Ammon's horn (tissue), 1 donor: ENCODE measurements at regions not wholly inside any gene's neighbourhood (a gene's known extent, or its start where the extent isn't known, plus 50 kb on each side); places are given as distances from the start of the nearest gene placed in this dataset.
"Not testable (repeated sequence)": the region's sequence is repeated elsewhere in the genome, so short reads cannot be mapped to it uniquely, and the experiment has no call there.

Source experiments
- DNase-seq: peaks from one replicate; pipeline ENCODE4 v3.0.0-alpha.2; 2016; ENCODE audit warnings: low spot score

- no peak for DNase-seq
These were observed 349.4 kb upstream of the PAPPA start for GRCh38 chr9:115804206-115804605.

DNA sequence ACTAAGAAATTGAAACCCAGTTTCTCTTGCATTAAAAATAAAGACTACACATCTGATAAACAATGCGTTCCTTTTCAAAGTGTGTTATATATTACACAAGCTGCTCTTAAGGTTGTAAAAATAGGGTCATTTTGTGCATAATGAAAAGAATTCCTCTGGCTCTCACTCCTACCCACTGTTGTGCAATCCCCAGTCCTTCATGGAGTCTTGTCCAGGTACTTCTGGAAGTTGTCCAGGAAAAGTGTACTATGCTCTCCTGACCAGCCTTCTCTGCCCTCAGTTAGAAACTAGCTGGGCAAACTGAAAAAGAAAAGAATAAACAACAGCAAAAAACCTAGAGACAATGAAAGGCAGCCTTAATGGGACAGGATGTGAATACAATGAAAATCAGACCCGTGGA, 345.5 kb upstream of the PAPPA start:
- DNase-seq = no peak

GRCh38 chr9:115808695-115809094, 344.9 kb upstream of the PAPPA start:
- DNase-seq = no peak

DNA sequence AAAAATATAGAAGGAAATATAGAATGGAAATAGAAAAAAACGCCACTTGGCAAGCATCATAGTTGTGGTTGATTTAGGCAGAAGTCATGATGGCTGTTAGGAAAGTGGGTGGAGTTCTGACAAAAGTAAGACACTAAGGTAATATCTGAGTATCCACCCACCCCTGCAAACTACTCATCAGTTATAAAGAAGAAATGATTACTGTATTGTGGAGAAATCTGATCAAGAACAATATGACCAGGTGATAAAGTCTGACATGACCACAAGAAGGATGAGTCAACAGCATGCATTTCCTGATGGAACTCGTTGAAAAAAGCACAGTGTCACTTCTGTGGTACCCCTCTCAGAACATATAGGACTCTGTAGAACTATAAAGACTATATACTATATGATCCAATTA, 343.4 kb upstream of the PAPPA start:
- no peak for DNase-seq

GRCh38 chr9:115814081-115814480, 339.5 kb upstream of the PAPPA start:
- DNase-seq = no peak

GRCh38 chr9:115815786-115816185, 337.8 kb upstream of the PAPPA start:
- DNase-seq = no peak

- not testable (repeated sequence) for DNase-seq
These were observed 334.9 kb upstream of the PAPPA start for GRCh38 chr9:115818651-115819050.

DNA sequence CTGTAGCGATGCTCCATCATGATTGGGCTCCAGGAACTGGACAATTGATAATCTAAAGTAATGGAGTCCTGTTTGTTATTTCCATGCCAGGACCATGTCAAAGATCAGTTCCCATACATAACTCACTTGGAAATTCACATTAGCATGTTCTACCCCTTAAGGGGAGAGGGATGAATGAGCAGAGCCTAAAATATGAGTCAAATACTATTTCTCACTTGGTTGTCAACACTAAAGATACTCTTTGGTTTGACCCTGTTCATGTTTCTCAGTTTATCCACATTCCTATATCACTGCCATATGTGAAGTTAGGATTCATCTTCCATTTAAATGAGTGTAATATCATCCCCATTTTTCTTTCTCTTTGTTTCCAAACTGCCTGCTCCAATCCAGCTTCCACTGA, 321.6 kb upstream of the PAPPA start:
- no peak for DNase-seq

- DNase-seq = no peak
These were observed 316.0 kb upstream of the PAPPA start for GRCh38 chr9:115837618-115838017.

GRCh38 chr9:115838417-115838816, 315.2 kb upstream of the PAPPA start:
- DNase-seq = no peak

DNA sequence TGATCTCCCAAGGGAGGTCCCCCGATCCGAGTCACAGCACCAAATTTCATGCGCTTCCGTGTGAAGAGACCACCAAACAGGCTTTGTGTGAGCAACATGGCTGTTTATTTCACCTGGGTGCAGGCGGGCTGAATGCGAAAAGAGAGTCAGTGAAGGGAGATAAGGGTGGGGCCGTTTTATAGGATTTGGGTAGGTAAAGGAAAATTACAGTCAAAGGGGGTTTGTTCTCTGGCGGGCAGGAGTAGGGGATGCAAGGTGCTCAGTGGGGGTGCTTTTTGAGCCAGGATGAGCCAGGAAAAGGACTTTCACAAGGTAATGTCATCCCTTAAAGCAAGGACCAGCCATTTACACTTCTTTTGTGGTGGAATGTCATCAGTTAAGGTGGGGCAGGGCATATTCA, 309.2 kb upstream of the PAPPA start:
- not testable (repeated sequence) for DNase-seq

GRCh38 chr9:115845648-115846312, 307.8 kb upstream of the PAPPA start:
- no peak for DNase-seq

DNA sequence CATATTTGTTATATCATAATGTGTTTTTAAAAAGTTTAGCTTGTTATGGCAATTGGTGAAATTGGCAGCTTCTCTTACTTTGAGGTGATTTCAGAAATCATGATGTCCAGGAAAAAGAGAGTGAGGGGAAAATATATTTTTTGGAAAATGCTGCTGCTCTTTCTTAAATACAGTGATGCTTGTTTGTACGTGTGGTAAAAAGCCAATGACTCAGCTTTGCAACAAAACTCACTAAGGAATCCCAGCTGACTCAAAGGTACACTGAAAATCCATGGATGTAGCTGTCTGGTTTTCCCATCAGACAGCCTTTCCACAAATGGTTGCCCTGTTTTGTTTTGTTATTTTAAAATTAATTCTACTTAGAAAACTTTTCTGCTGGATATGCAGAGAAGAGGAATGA, 306.4 kb upstream of the PAPPA start:
- DNase-seq = no peak

DNA sequence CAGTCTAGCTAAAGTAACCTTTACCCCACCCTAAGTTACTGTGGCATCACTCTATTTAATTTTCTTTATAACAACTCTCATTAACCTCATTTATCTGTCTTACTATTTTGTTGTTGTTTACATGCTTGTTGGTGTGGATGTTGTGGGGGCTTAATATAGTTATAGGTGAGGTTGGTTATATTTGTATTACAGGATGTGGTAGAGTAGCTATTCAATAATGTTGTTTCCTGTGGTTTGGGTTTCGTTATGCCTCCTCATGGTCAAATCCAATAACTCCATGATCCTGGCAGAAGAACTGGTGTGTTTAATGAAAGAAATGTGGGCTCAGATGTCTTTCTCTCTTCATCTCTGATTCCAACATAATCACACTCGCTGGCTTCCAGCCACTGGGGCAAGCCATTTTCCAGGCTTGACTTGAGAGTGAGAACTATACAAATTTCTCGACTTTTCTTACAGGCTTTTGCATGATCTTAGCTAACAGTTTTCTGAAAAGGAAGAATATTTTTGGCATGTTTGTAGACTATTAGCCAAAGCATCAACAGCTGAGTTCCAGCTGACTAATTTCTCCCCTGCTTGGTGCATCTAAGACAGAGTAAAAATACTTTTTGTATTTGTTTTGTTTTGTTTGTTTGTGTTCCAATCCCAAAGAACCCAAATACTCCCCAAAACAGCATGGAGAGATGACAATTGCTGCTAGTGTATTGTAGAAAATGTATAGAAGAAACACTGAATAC, 303.7 kb upstream of the PAPPA start:
- no peak for DNase-seq

DNA sequence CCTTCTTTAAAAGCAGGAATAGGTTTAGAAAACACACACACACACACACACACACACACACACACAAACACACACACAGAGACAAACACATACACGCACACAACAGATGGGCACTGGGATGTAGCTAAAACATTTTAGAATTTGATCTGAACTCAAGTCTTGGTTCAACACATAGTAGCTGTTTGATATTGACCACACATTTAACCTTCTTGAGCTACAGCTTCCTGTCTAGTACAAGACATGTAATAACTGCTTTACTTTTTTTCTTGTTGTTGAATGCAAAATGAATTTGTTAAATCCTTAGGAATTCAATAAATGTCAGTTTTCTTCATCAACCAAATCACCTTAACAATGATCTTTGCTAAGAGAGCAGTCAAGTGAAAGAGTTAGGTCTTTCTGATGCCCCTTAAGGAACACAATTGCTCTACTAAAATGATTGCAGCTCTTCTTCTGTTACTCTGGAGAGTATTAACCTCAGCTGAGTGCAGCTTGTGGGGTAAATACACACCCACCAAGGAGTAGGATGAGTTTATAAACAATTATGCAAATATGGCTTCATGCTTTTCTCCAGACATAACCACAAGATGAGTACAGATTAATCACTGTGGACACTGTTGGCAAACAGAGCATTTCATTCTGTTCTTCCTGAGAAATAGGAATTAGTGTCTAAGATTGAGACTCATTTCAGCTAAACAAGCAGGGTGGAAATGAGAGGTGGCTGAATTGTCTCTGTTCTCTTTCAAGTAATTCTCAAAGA, 302.9 kb upstream of the PAPPA start:
- DNase-seq = no peak

DNA sequence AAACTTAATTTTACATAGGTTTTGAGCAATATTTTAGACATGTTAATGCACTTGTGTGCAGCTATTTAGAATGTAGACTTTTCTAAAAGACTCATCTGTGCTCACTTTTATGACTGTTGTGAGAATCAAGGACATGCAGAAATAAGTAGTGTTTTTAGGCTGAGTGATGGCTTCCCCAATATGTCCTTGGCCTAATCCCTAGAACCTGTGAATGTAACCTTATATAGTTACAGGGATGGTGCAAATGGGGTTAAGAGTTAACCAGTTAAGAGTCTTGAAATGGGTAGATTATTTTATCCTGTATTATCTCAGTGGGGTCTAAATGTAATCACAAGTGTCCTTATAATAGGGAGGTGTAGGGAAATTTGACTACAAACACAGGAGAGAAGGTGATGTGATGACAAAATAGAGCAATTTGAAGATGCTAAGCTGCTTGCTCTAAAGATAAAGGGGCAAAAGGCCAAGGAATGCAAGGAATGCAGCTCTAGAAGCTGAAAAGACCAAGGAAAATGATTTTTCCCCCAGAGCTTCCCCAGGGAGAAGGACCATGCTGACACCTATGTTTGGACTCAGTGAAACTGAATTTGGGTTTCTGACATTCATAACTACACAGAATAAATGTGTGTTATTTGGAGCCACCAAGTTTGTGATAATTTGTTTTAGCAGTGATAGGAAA, 298.0 kb upstream of the PAPPA start:
- DNase-seq = no peak

DNA sequence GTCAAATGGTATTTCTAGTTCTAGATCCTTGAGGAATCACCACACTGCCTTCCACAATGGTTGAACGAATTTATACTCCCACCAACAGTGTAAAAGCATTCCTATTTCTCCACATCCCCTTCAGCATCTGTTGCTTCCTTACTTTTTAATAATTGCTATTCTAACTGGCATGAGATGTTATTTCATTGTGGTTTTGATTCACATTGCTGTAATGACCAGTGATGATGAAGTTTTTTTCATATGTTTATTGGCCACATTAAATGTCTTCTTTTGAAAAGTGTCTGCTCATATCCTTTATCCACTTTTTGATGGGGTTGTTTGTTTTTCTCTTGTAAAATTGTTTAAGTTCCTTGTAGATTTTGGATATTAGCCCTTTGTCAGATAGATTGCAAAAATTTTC, 295.2 kb upstream of the PAPPA start:
- not testable (repeated sequence) for DNase-seq

- no peak for DNase-seq
These were observed 291.6 kb upstream of the PAPPA start for GRCh38 chr9:115862021-115862420.

DNA sequence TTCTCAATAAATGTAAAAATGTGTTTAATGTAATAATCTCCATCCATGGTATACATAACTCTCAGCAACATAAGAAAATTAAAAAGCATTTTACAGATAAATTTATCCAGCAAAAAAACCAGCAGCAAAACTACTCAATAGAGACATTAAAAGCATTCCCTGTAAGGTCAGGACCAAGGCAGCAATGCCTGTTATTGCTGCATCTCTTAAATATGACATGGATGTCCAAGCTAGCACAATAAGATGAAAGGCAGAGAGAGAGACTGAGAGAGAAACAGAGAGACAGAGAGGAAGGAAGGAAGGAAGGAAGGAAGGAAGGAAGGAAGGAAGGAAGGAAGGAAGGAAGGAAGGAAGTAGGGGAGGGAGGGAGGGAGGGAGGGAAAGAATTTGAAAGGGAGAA, 289.0 kb upstream of the PAPPA start:
- no peak for DNase-seq

GRCh38 chr9:115867326-115867725, 286.3 kb upstream of the PAPPA start:
- no peak for DNase-seq

- no peak for DNase-seq
These were observed 275.6 kb upstream of the PAPPA start for GRCh38 chr9:115877852-115878438.

- DNase-seq = no peak
These were observed 274.1 kb upstream of the PAPPA start for GRCh38 chr9:115879451-115879850.
